T-helper 2 cell treated with Interferon-gamma antibody and Interleukin-4, amounts not matched to agents 5 μg/mL and 100 μg/mL, for 36 hours (primary cell): ENCODE measurements at regions not wholly inside any gene's neighbourhood (a gene's known extent, or its start where the extent isn't known, plus 50 kb on each side); places are given as distances from the start of the nearest gene placed in this dataset.

Experiments used
- DNase-seq: peaks from one replicate; pipeline ENCODE4 v3.0.0; 2021; ENCODE audit warnings: low spot score
- H3K27ac Mint-ChIP-seq: one replicate; pipeline ENCODE4 v1.8.0; 2021; ENCODE audit warnings: mild to moderate bottlenecking, mixed read lengths
- H3K27me3 Mint-ChIP-seq: one replicate; pipeline ENCODE4 v1.8.0; 2021; ENCODE audit warnings: low read depth, mixed read lengths
- H3K36me3 Mint-ChIP-seq: one replicate; pipeline ENCODE4 v1.8.0; 2021; ENCODE audit warnings: low read depth, mixed read lengths
- H3K4me1 Mint-ChIP-seq: one replicate; pipeline ENCODE4 v1.8.0; 2021; ENCODE audit warnings: low read depth, mixed read lengths
- H3K4me3 Mint-ChIP-seq: one replicate; pipeline ENCODE4 v1.8.0; 2022; ENCODE audit warnings: mild to moderate bottlenecking, moderate library complexity, mixed read lengths
- H3K9me3 Mint-ChIP-seq: one replicate; pipeline ENCODE4 v1.8.0; 2021; ENCODE audit warnings: mixed read lengths

DNA sequence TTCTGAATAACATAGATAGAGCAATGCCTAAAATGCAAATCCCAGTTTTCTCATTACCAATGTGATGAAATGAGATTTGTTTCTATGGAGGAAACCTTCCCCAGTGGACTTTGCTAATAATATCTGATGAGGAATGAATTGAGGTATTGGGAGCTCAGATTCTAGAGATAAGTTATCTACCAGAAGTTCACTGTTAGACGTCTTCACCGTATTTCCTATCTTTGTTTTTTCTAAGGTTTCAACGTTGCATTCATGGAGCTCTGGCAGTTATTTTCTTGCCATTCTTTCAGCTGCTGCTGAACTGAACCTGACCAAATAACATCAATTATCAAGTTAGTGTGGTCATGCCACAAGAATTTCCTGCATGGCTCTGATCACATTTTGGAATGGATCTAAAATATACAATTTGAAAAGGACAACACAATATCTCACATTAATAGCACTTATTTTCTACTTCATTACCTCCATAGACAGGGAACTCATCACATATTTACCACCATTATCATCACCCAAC is 511.8 kb upstream of the LCORL start:
- no peak overlapping the region for H3K27ac Mint-ChIP-seq
- H3K4me3 Mint-ChIP-seq, result no peak overlapping the region
- no peaks in the 10 kb centered on the region for H3K36me3 Mint-ChIP-seq
- no peaks in the 10 kb centered on the region for H3K27me3 Mint-ChIP-seq
- no peaks in the 10 kb centered on the region for H3K4me1 Mint-ChIP-seq
- no peak for DNase-seq
- no peaks in the 10 kb centered on the region for H3K9me3 Mint-ChIP-seq

- no peaks in the 10 kb centered on the region for H3K27me3 Mint-ChIP-seq
- DNase-seq, result no peak
- no peak overlapping the region for H3K4me3 Mint-ChIP-seq
- H3K27ac Mint-ChIP-seq, result no peak overlapping the region
- H3K4me1 Mint-ChIP-seq, result no peaks in the 10 kb centered on the region
- no peaks in the 10 kb centered on the region for H3K36me3 Mint-ChIP-seq
- H3K9me3 Mint-ChIP-seq, result no peaks in the 10 kb centered on the region
Observed at GRCh38 chr4:18531731-18532130, 510.2 kb upstream of the LCORL start.

- Mint-ChIP-seq H3K4me1 (no peaks in the 10 kb centered on the region), H3K36me3 (no peaks in the 10 kb centered on the region), H3K27me3 (no peaks in the 10 kb centered on the region), H3K4me3 (no peak overlapping the region), H3K27ac (no peak overlapping the region), H3K9me3 (no peaks in the 10 kb centered on the region)
- DNase-seq, result no peak
Observed at GRCh38 chr4:18529482-18529881, 507.9 kb upstream of the LCORL start.

- no peak overlapping the region for H3K4me3 Mint-ChIP-seq
- H3K4me1 Mint-ChIP-seq, result no peaks in the 10 kb centered on the region
- DNase-seq, result no peak
- no peaks in the 10 kb centered on the region for H3K9me3 Mint-ChIP-seq
- H3K27me3 Mint-ChIP-seq, result no peaks in the 10 kb centered on the region
- H3K27ac Mint-ChIP-seq, result no peak overlapping the region
- no peaks in the 10 kb centered on the region for H3K36me3 Mint-ChIP-seq
Observed at GRCh38 chr4:18524667-18525066, 503.1 kb upstream of the LCORL start.

- no peak overlapping the region for H3K27ac Mint-ChIP-seq
Observed at GRCh38 chr4:18518098-18518497, 496.5 kb upstream of the LCORL start.

DNA sequence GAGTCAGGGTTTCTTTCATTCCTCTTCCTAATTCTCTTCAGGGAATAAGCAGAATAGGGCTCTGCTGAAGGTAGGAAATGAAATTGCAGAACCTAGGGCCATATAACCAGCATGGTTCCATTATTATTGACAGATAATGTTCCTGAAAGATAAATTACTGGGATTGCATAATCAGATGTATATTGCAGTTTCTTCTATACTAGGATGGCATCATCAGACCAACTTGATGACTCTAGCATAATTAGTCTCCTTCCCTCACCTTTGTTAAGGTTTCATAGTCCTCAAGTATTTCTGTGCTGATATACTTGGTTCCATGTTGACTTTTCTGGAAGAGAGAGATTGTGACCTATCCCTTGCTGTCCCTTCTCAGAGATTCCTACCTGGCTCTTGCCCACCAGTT is 492.3 kb upstream of the LCORL start:
- H3K9me3 Mint-ChIP-seq, result no peaks in the 10 kb centered on the region
- no peaks in the 10 kb centered on the region for H3K36me3 Mint-ChIP-seq
- H3K27ac Mint-ChIP-seq, result no peak overlapping the region
- no peak for DNase-seq
- no peaks in the 10 kb centered on the region for H3K27me3 Mint-ChIP-seq
- no peaks in the 10 kb centered on the region for H3K4me1 Mint-ChIP-seq
- no peak overlapping the region for H3K4me3 Mint-ChIP-seq

More at GRCh38 chr4:18518098-18518497, 496.5 kb upstream of the LCORL start:
- DNase-seq, result no peak
- no peaks in the 10 kb centered on the region for H3K4me1 Mint-ChIP-seq
- H3K36me3 Mint-ChIP-seq, result no peaks in the 10 kb centered on the region
- no peak overlapping the region for H3K4me3 Mint-ChIP-seq
- H3K27me3 Mint-ChIP-seq, result no peaks in the 10 kb centered on the region
- no peaks in the 10 kb centered on the region for H3K9me3 Mint-ChIP-seq

GRCh38 chr4:18512718-18513117 is 491.2 kb upstream of the LCORL start:
- H3K27ac Mint-ChIP-seq, result no peak overlapping the region
- H3K4me1 Mint-ChIP-seq, result no peaks in the 10 kb centered on the region
- no peaks in the 10 kb centered on the region for H3K27me3 Mint-ChIP-seq
- H3K36me3 Mint-ChIP-seq, result no peaks in the 10 kb centered on the region
- no peaks in the 10 kb centered on the region for H3K9me3 Mint-ChIP-seq
- no peak for DNase-seq
- no peak overlapping the region for H3K4me3 Mint-ChIP-seq

DNA sequence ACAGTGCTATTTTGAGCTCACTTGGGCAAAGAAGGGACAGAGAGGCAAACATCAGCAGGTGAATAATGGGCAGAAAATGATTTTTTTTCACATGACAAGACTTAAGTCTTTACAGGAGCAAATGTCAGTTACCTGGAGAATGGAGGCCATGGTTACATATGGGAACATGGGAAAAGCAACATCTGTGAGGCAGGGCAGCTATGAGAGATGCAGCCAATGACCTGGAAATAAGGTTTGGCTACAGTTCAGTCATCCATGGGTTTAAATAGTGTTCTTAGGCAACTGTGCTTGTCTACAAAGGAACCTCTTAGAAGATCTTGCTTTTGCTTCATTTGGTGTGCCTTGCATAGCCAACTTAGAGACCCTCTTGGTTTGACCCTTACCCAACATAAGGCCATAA is 490.2 kb upstream of the LCORL start:
- Mint-ChIP-seq H3K27me3 (no peaks in the 10 kb centered on the region), H3K9me3 (no peaks in the 10 kb centered on the region), H3K27ac (no peak overlapping the region), H3K4me3 (no peak overlapping the region), H3K36me3 (no peaks in the 10 kb centered on the region), H3K4me1 (no peaks in the 10 kb centered on the region)
- no peak for DNase-seq

DNA sequence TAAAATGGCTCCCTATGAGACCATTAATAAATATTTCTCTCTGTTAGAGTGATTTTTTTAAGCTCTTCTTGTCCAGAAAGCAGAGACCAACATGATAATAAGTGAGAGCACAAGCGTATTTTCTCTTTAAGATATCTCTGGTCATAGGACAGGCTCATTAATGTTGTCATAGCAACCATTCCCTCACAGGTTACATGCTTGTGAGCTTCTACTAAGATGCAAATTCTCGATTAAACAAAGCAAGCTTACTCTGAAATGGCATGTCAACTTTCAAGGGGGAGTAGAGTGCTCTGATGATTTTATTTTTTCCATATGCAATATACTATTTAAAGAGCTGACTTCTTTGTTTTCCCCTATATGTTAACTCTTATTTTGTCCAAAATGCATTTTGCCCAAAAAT is 487.2 kb upstream of the LCORL start:
- Mint-ChIP-seq H3K27me3 (no peaks in the 10 kb centered on the region), H3K9me3 (no peaks in the 10 kb centered on the region), H3K4me3 (no peak overlapping the region), H3K4me1 (no peaks in the 10 kb centered on the region), H3K27ac (no peak overlapping the region), H3K36me3 (no peaks in the 10 kb centered on the region)
- DNase-seq, result no peak

DNA sequence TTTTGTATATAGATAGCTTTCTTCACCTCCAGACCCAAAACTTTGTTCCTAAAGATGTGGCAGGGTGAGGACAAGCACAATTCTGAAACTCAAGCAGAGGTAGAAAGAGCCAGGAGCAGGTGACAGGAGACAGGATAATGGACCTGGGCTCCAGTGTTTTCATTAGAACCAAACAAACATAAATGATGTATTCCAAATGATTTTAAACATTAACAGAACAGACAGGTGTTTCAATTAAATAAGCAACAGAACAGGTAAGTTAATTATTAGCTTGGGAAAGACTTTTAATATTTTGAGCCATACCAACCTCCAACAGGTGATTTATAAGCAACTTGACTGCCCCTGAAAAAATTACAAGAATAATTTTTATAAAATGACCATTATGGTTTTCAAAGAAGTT is 459.4 kb upstream of the LCORL start:
- Mint-ChIP-seq H3K9me3 (peaks cover 23% of the 10 kb centered on the region), H3K4me3 (no peak overlapping the region), H3K36me3 (no peaks in the 10 kb centered on the region), H3K27ac (no peak overlapping the region), H3K27me3 (no peaks in the 10 kb centered on the region), H3K4me1 (no peaks in the 10 kb centered on the region)
- no peak for DNase-seq

- no peaks in the 10 kb centered on the region for H3K4me1 Mint-ChIP-seq
- peaks cover 21% of the 10 kb centered on the region for H3K9me3 Mint-ChIP-seq
- no peak overlapping the region for H3K4me3 Mint-ChIP-seq
- H3K27ac Mint-ChIP-seq, result no peak overlapping the region
- no peaks in the 10 kb centered on the region for H3K36me3 Mint-ChIP-seq
- H3K27me3 Mint-ChIP-seq, result no peaks in the 10 kb centered on the region
- DNase-seq, result no peak
Observed at GRCh38 chr4:18480342-18480741, 458.8 kb upstream of the LCORL start.

- no peaks in the 10 kb centered on the region for H3K27me3 Mint-ChIP-seq
- H3K36me3 Mint-ChIP-seq, result no peaks in the 10 kb centered on the region
- H3K27ac Mint-ChIP-seq, result no peak overlapping the region
- DNase-seq, result no peak
- H3K4me3 Mint-ChIP-seq, result no peak overlapping the region
- no peaks in the 10 kb centered on the region for H3K4me1 Mint-ChIP-seq
- peaks cover 16% of the 10 kb centered on the region for H3K9me3 Mint-ChIP-seq
Observed at GRCh38 chr4:18479825-18480224, 458.3 kb upstream of the LCORL start.

- H3K9me3 Mint-ChIP-seq, result no peaks in the 10 kb centered on the region
- no peaks in the 10 kb centered on the region for H3K4me1 Mint-ChIP-seq
- no peaks in the 10 kb centered on the region for H3K36me3 Mint-ChIP-seq
- H3K27me3 Mint-ChIP-seq, result no peaks in the 10 kb centered on the region
- H3K4me3 Mint-ChIP-seq, result no peak overlapping the region
- no peak for DNase-seq
- no peak overlapping the region for H3K27ac Mint-ChIP-seq
Observed at GRCh38 chr4:18463987-18464559, 442.5 kb upstream of the LCORL start.

DNA sequence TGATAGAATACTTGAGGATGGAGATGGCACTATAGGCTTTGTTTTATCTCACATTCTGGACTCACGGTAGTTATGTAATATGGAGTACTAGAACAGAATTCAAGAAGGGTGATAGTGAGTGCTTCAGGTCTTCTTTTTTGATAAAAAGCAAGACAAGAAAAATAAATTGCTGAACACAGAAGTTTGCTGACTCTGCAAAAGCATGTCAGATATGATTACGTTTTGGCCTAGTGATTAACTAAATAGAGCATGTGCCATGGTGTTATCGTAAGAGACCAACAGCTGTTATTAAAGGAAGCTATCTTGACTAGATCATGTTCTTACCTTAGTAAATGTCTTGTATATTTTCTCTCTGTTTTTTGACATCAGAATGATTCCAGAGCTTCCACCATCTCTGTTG is 436.9 kb upstream of the LCORL start:
- H3K4me1 Mint-ChIP-seq, result no peaks in the 10 kb centered on the region
- H3K27me3 Mint-ChIP-seq, result no peaks in the 10 kb centered on the region
- no peaks in the 10 kb centered on the region for H3K9me3 Mint-ChIP-seq
- H3K4me3 Mint-ChIP-seq, result no peak overlapping the region
- DNase-seq, result no peak
- H3K36me3 Mint-ChIP-seq, result no peaks in the 10 kb centered on the region
- H3K27ac Mint-ChIP-seq, result no peak overlapping the region

DNA sequence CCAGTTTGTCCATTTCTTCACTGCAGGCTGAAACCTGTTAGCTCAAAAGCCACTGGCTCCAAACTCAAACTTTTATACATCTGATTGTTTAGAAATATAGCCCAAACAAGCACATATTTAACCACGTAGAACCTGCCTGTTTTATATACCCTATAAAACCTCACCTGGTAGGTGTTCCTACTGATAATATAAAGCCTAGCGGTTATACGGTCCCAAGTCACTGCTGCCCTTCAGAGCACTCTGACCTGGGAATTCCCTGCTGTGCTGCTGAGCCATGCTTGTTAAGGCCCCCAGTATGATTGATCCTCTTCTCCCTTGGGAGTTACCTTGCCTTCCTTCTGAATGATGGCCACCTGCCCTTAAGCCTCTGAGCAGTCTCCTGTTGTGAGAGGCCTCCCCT is 432.8 kb upstream of the LCORL start:
- H3K4me3 Mint-ChIP-seq, result no peak overlapping the region
- H3K27ac Mint-ChIP-seq, result no peak overlapping the region
- no peaks in the 10 kb centered on the region for H3K36me3 Mint-ChIP-seq
- no peaks in the 10 kb centered on the region for H3K9me3 Mint-ChIP-seq
- DNase-seq, result no peak
- no peaks in the 10 kb centered on the region for H3K4me1 Mint-ChIP-seq
- H3K27me3 Mint-ChIP-seq, result no peaks in the 10 kb centered on the region
